HPDE6-E6E7 (cell line): ENCODE measurements at regions not wholly inside any gene's neighbourhood (a gene's known extent, or its start where the extent isn't known, plus 50 kb on each side); places are given as distances from the start of the nearest gene placed in this dataset.

Experiments used
- DNase-seq: peaks from one replicate; pipeline ENCODE4 v3.0.0; 2011; ENCODE audit warnings: missing footprints; ENCODE audit errors: extremely low spot score

GRCh38 chr2:215601526-215601925, 165.7 kb upstream of the FN1 start:
- DNase-seq = no peak

- DNase-seq = no peak
Measured at GRCh38 chr2:215598376-215598975, 162.6 kb upstream of the FN1 start.

- DNase-seq = no peak
Measured at GRCh38 chr2:215597577-215597976, 161.7 kb upstream of the FN1 start.

- no peak for DNase-seq
Measured at GRCh38 chr2:215594766-215595165, 158.9 kb upstream of the FN1 start.

- DNase-seq = no peak
Measured at GRCh38 chr2:215590010-215590745, 154.3 kb upstream of the FN1 start.

GRCh38 chr2:215583881-215584280, 148.0 kb upstream of the FN1 start:
- no peak for DNase-seq

GRCh38 chr2:215579809-215580208, 143.9 kb upstream of the FN1 start:
- no peak for DNase-seq

GRCh38 chr2:215577356-215577755, 141.5 kb upstream of the FN1 start:
- DNase-seq = no peak

GRCh38 chr2:215576572-215576971, 140.7 kb upstream of the FN1 start:
- DNase-seq = no peak

GRCh38 chr2:215573496-215573895, 137.6 kb upstream of the FN1 start:
- DNase-seq = no peak

- DNase-seq = no peak
Measured at GRCh38 chr2:215572341-215572848, 136.5 kb upstream of the FN1 start.

GRCh38 chr2:215571689-215572088, 135.8 kb upstream of the FN1 start:
- no peak for DNase-seq

GRCh38 chr2:215567504-215567903, 131.6 kb upstream of the FN1 start:
- no peak for DNase-seq

- no peak for DNase-seq
Measured at GRCh38 chr2:215565897-215566296, 130.0 kb upstream of the FN1 start.

GRCh38 chr2:215557701-215558100, 121.8 kb upstream of the FN1 start:
- DNase-seq = no peak

GRCh38 chr2:215556979-215557378, 121.1 kb upstream of the FN1 start:
- no peak for DNase-seq

- DNase-seq = no peak
Measured at GRCh38 chr2:215554689-215555498, 119.0 kb upstream of the FN1 start.

GRCh38 chr2:215553946-215554345, 118.1 kb upstream of the FN1 start:
- DNase-seq = no peak

GRCh38 chr2:215552144-215552580, 116.3 kb upstream of the FN1 start:
- DNase-seq = no peak

- DNase-seq = no peak
Measured at GRCh38 chr2:215550331-215550730, 114.5 kb upstream of the FN1 start.

- DNase-seq = no peak
Measured at GRCh38 chr2:215548714-215549113, 112.8 kb upstream of the FN1 start.

GRCh38 chr2:215542690-215543089, 106.8 kb upstream of the FN1 start:
- no peak for DNase-seq

- peak; percentile 37 for DNase-seq
Measured at GRCh38 chr2:215540658-215541057, 104.8 kb upstream of the FN1 start.
